Sigmoid colon (tissue), 3 donors: ENCODE measurements at regions not wholly inside any gene's neighbourhood (a gene's known extent, or its start where the extent isn't known, plus 50 kb on each side); places are given as distances from the start of the nearest gene placed in this dataset.

Experiments
- CTCF ChIP-seq, 4 experiments: fragments of 450-650 bp in 3 of 4; fragments of 200-600 bp in 1 of 4; IDR thresholded peaks; one replicate each; pipeline ENCODE4 v1.5.1; 2016 to 2019; ENCODE audit warnings: antibody characterized with exemption in 4 of 4, mild to moderate bottlenecking in 3 of 4, moderate library complexity in 2 of 4
- POLR2A ChIP-seq, 2 donors: fragments of 450-650 bp; IDR thresholded peaks; one replicate each; pipeline ENCODE4 v1.6.1; 2016; ENCODE audit warnings: antibody characterized with exemption in 2 of 2, mild to moderate bottlenecking in 2 of 2, moderate library complexity in 2 of 2

- TF ChIP-seq CTCF (IDR thresholded peaks at IDR 0.05) (no peak), POLR2A (IDR thresholded peaks at IDR 0.05) (no peak)
Observed at GRCh38 chr12:115421796-115422709, 738.1 kb upstream of the TBX3 start.
